Immature natural killer cell (primary cell): ENCODE measurements at regions not wholly inside any gene's neighbourhood (a gene's known extent, or its start where the extent isn't known, plus 50 kb on each side); places are given as distances from the start of the nearest gene placed in this dataset.

Experiments used
- DNase-seq, 3 donors: peaks; one replicate each; pipeline ENCODE4 v3.0.0; 2022; ENCODE audit warnings: mixed read lengths in 1 of 3
- H3K27ac Mint-ChIP-seq, 6 donors: one replicate each; pipeline ENCODE4 v1.8.0; 2020; ENCODE audit warnings: mixed read lengths in 6 of 6, mild to moderate bottlenecking in 5 of 6, inconsistent platforms in 4 of 6, moderate library complexity in 3 of 6
- H3K27me3 Mint-ChIP-seq, 3 donors: one replicate each; pipeline ENCODE4 v1.8.0; 2020 to 2021; ENCODE audit warnings: low read depth in 3 of 3, mild to moderate bottlenecking in 3 of 3, mixed read lengths in 3 of 3, moderate library complexity in 3 of 3, inconsistent platforms in 1 of 3
- H3K36me3 Mint-ChIP-seq, 3 donors: one replicate each; pipeline ENCODE4 v1.8.0; 2020; ENCODE audit warnings: mixed read lengths in 3 of 3, inconsistent platforms in 2 of 3, mild to moderate bottlenecking in 2 of 3
- H3K4me1 Mint-ChIP-seq, 2 donors: one replicate each; pipeline ENCODE4 v1.8.0; 2020; ENCODE audit warnings: inconsistent platforms in 2 of 2, mild to moderate bottlenecking in 2 of 2, mixed read lengths in 2 of 2, moderate library complexity in 1 of 2
- H3K4me3 Mint-ChIP-seq, 5 donors: one replicate each; pipeline ENCODE4 v1.8.0; 2020; ENCODE audit warnings: mild to moderate bottlenecking in 5 of 5, mixed read lengths in 5 of 5, inconsistent platforms in 3 of 5, moderate library complexity in 3 of 5
- H3K9me3 Mint-ChIP-seq, 6 donors: one replicate each; pipeline ENCODE4 v1.8.0; 2020; ENCODE audit warnings: mild to moderate bottlenecking in 6 of 6, mixed read lengths in 6 of 6, inconsistent platforms in 4 of 6, moderate library complexity in 3 of 6

GRCh38 chr7:155974186-155974897, 162.1 kb upstream of the SHH start:
- no peak overlapping the region for H3K27ac Mint-ChIP-seq
- no peak overlapping the region for H3K4me3 Mint-ChIP-seq
- peaks cover 0 to 8% (median 0%) of the 10 kb centered on the region in 3 donors for H3K27me3 Mint-ChIP-seq
- no peak for DNase-seq
- no peaks in the 10 kb centered on the region for H3K36me3 Mint-ChIP-seq
- no peaks in the 10 kb centered on the region for H3K4me1 Mint-ChIP-seq
- H3K9me3 Mint-ChIP-seq: peaks cover 0 to 1% (median 0%) of the 10 kb centered on the region in 6 donors

GRCh38 chr7:155973451-155973997, 161.3 kb upstream of the SHH start:
- no peak for DNase-seq
- Mint-ChIP-seq H3K27me3 (peaks cover 0 to 6% (median 0%) of the 10 kb centered on the region in 3 donors), H3K36me3 (no peaks in the 10 kb centered on the region), H3K27ac (no peak overlapping the region), H3K4me3 (no peak overlapping the region), H3K4me1 (no peaks in the 10 kb centered on the region), H3K9me3 (peaks cover 0 to 1% (median 0%) of the 10 kb centered on the region in 6 donors)

GRCh38 chr7:155972651-155973390, 160.6 kb upstream of the SHH start:
- no peaks in the 10 kb centered on the region for H3K36me3 Mint-ChIP-seq
- H3K4me1 Mint-ChIP-seq: no peaks in the 10 kb centered on the region
- peaks cover 0 to 6% (median 0%) of the 10 kb centered on the region in 3 donors for H3K27me3 Mint-ChIP-seq
- H3K4me3 Mint-ChIP-seq: no peak overlapping the region
- no peak overlapping the region for H3K27ac Mint-ChIP-seq
- H3K9me3 Mint-ChIP-seq: peaks cover 0 to 1% (median 0%) of the 10 kb centered on the region in 6 donors
- no peak for DNase-seq

- H3K4me1 Mint-ChIP-seq: no peaks in the 10 kb centered on the region
- no peak for DNase-seq
- no peak overlapping the region for H3K4me3 Mint-ChIP-seq
- peaks cover 0 to 1% (median 0%) of the 10 kb centered on the region in 6 donors for H3K9me3 Mint-ChIP-seq
- no peaks in the 10 kb centered on the region for H3K36me3 Mint-ChIP-seq
- peaks cover 0 to 6% (median 0%) of the 10 kb centered on the region in 3 donors for H3K27me3 Mint-ChIP-seq
- no peak overlapping the region for H3K27ac Mint-ChIP-seq
Measured at GRCh38 chr7:155972247-155972646, 160.0 kb upstream of the SHH start.

GRCh38 chr7:155971180-155971770, 159.0 kb upstream of the SHH start:
- Mint-ChIP-seq H3K36me3 (no peaks in the 10 kb centered on the region), H3K27ac (no peak overlapping the region), H3K4me1 (no peaks in the 10 kb centered on the region), H3K27me3 (peaks cover 0 to 6% (median 0%) of the 10 kb centered on the region in 3 donors), H3K4me3 (no peak overlapping the region), H3K9me3 (peaks cover 0 to 1% (median 0%) of the 10 kb centered on the region in 6 donors)
- no peak for DNase-seq

- Mint-ChIP-seq H3K27me3 (no peaks in the 10 kb centered on the region), H3K27ac (no peak overlapping the region), H3K36me3 (no peaks in the 10 kb centered on the region), H3K4me3 (no peak overlapping the region), H3K4me1 (no peaks in the 10 kb centered on the region), H3K9me3 (peaks cover 0 to 1% (median 0%) of the 10 kb centered on the region in 6 donors)
- DNase-seq: no peak
Measured at GRCh38 chr7:155969192-155969929, 157.1 kb upstream of the SHH start.

GRCh38 chr7:155965010-155965409, 152.7 kb upstream of the SHH start:
- peaks cover 0 to 2% (median 0%) of the 10 kb centered on the region in 3 donors for H3K27me3 Mint-ChIP-seq
- no peak overlapping the region for H3K4me3 Mint-ChIP-seq
- no peak for DNase-seq
- H3K9me3 Mint-ChIP-seq: peaks cover 0 to 2% (median 0%) of the 10 kb centered on the region in 6 donors
- H3K36me3 Mint-ChIP-seq: no peaks in the 10 kb centered on the region
- H3K27ac Mint-ChIP-seq: no peak overlapping the region
- peaks cover 4 to 6% of the 10 kb centered on the region in 2 donors for H3K4me1 Mint-ChIP-seq

- peaks cover 4 to 6% of the 10 kb centered on the region in 2 donors for H3K4me1 Mint-ChIP-seq
- no peak for DNase-seq
- peaks cover 0 to 2% (median 0%) of the 10 kb centered on the region in 6 donors for H3K9me3 Mint-ChIP-seq
- H3K36me3 Mint-ChIP-seq: no peaks in the 10 kb centered on the region
- no peak overlapping the region for H3K4me3 Mint-ChIP-seq
- no peak overlapping the region for H3K27ac Mint-ChIP-seq
- peaks cover 0 to 2% (median 0%) of the 10 kb centered on the region in 3 donors for H3K27me3 Mint-ChIP-seq
Measured at GRCh38 chr7:155964543-155964942, 152.3 kb upstream of the SHH start.

GRCh38 chr7:155963771-155964195, 151.5 kb upstream of the SHH start:
- Mint-ChIP-seq H3K27me3 (peaks cover 0 to 2% (median 0%) of the 10 kb centered on the region in 3 donors), H3K36me3 (no peaks in the 10 kb centered on the region), H3K4me1 (peaks cover 4 to 6% of the 10 kb centered on the region in 2 donors), H3K27ac (no peak overlapping the region), H3K9me3 (peaks cover 0 to 2% (median 0%) of the 10 kb centered on the region in 6 donors), H3K4me3 (no peak overlapping the region)
- no peak for DNase-seq

GRCh38 chr7:155963356-155963755, 151.1 kb upstream of the SHH start:
- Mint-ChIP-seq H3K4me1 (peaks cover 4 to 6% of the 10 kb centered on the region in 2 donors), H3K4me3 (no peak overlapping the region), H3K27me3 (peaks cover 0 to 2% (median 0%) of the 10 kb centered on the region in 3 donors), H3K36me3 (no peaks in the 10 kb centered on the region), H3K27ac (no peak overlapping the region), H3K9me3 (peaks cover 0 to 2% (median 0%) of the 10 kb centered on the region in 6 donors)
- DNase-seq: no peak

- Mint-ChIP-seq H3K9me3 (peaks cover 0 to 2% (median 0%) of the 10 kb centered on the region in 6 donors), H3K4me1 (peaks cover 4 to 6% of the 10 kb centered on the region in 2 donors), H3K27me3 (peaks cover 0 to 2% (median 0%) of the 10 kb centered on the region in 3 donors), H3K36me3 (no peaks in the 10 kb centered on the region), H3K4me3 (no peak overlapping the region), H3K27ac (no peak overlapping the region)
- DNase-seq: no peak
Measured at GRCh38 chr7:155962968-155963300, 150.7 kb upstream of the SHH start.

- Mint-ChIP-seq H3K27me3 (peaks cover 0 to 2% (median 0%) of the 10 kb centered on the region in 3 donors), H3K4me1 (peaks cover 4 to 6% of the 10 kb centered on the region in 2 donors), H3K27ac (no peak overlapping the region), H3K36me3 (no peaks in the 10 kb centered on the region), H3K4me3 (no peak overlapping the region), H3K9me3 (peaks cover 0 to 2% (median 0%) of the 10 kb centered on the region in 6 donors)
- DNase-seq: no peak
Measured at GRCh38 chr7:155962191-155962967, 150.1 kb upstream of the SHH start.
